ENCODE measurements at regions not wholly inside any gene's neighbourhood (a gene's known extent, or its start where the extent isn't known, plus 50 kb on each side); places are given as distances from the start of the nearest gene placed in this dataset.

Small RNAs in the stretch of these regions (small RNA-seq; reads per million reads assigned to genes)
- 0 reads per million in 6 experiments for gene RN7SKP279
